ENCODE measurements at regions not wholly inside any gene's neighbourhood (a gene's known extent, or its start where the extent isn't known, plus 50 kb on each side); places are given as distances from the start of the nearest gene placed in this dataset.

GRCh38 chr21:41602531-41602930 is 94.6 kb upstream of the TMPRSS2 start:
- no peaks in the 10 kb centered on the region for H3K36me3 Mint-ChIP-seq (ENCODE audit: insufficient read depth)
- no peak overlapping the region for H3K4me3 Mint-ChIP-seq (ENCODE audit: low read depth)
- no peaks in the 10 kb centered on the region for H3K9me3 Mint-ChIP-seq (ENCODE audit: low read depth)
- no peak for TF ChIP-seq CTCF (IDR thresholded peaks at IDR 0.05; ENCODE audit: unreplicated experiment)
- DNase-seq (ENCODE audit: low spot score, unreplicated experiment): no peak
- H3K4me1 Mint-ChIP-seq (ENCODE audit: low read depth): peaks cover 9% of the 10 kb centered on the region
- H3K27me3 Mint-ChIP-seq: peaks cover 2% of the 10 kb centered on the region
- no peak overlapping the region for H3K27ac Mint-ChIP-seq

GRCh38 chr21:41601573-41602368 is 93.8 kb upstream of the TMPRSS2 start:
- H3K9me3 Mint-ChIP-seq (ENCODE audit: low read depth): no peaks in the 10 kb centered on the region
- peaks cover 9% of the 10 kb centered on the region for H3K4me1 Mint-ChIP-seq (ENCODE audit: low read depth)
- no peak for TF ChIP-seq CTCF (IDR thresholded peaks at IDR 0.05; ENCODE audit: unreplicated experiment)
- DNase-seq (ENCODE audit: low spot score, unreplicated experiment): no peak
- no peaks in the 10 kb centered on the region for H3K36me3 Mint-ChIP-seq (ENCODE audit: insufficient read depth)
- H3K4me3 Mint-ChIP-seq (ENCODE audit: low read depth): no peak overlapping the region
- H3K27me3 Mint-ChIP-seq: peaks cover 2% of the 10 kb centered on the region
- H3K27ac Mint-ChIP-seq: no peak overlapping the region

- no peaks in the 10 kb centered on the region for H3K36me3 Mint-ChIP-seq (ENCODE audit: insufficient read depth)
- peaks cover 13% of the 10 kb centered on the region for H3K4me1 Mint-ChIP-seq (ENCODE audit: low read depth)
- no peak for TF ChIP-seq CTCF (IDR thresholded peaks at IDR 0.05; ENCODE audit: unreplicated experiment)
- no peak for DNase-seq (ENCODE audit: low spot score, unreplicated experiment)
- peaks cover 2% of the 10 kb centered on the region for H3K27me3 Mint-ChIP-seq
- no peak overlapping the region for H3K27ac Mint-ChIP-seq
- H3K4me3 Mint-ChIP-seq (ENCODE audit: low read depth): no peak overlapping the region
- H3K9me3 Mint-ChIP-seq (ENCODE audit: low read depth): no peaks in the 10 kb centered on the region
Observed at GRCh38 chr21:41600961-41601572, 93.1 kb upstream of the TMPRSS2 start.

- no peak for TF ChIP-seq CTCF (IDR thresholded peaks at IDR 0.05; ENCODE audit: unreplicated experiment)
- H3K4me1 Mint-ChIP-seq (ENCODE audit: low read depth): peaks cover 11% of the 10 kb centered on the region
- no peak overlapping the region for H3K4me3 Mint-ChIP-seq (ENCODE audit: low read depth)
- no peak for DNase-seq (ENCODE audit: low spot score, unreplicated experiment)
- no peak overlapping the region for H3K27ac Mint-ChIP-seq
- H3K9me3 Mint-ChIP-seq (ENCODE audit: low read depth): no peaks in the 10 kb centered on the region
- H3K36me3 Mint-ChIP-seq (ENCODE audit: insufficient read depth): no peaks in the 10 kb centered on the region
- no peaks in the 10 kb centered on the region for H3K27me3 Mint-ChIP-seq
Observed at GRCh38 chr21:41600556-41600955, 92.6 kb upstream of the TMPRSS2 start.

- no peaks in the 10 kb centered on the region for H3K9me3 Mint-ChIP-seq (ENCODE audit: low read depth)
- no peak for TF ChIP-seq CTCF (IDR thresholded peaks at IDR 0.05; ENCODE audit: unreplicated experiment)
Observed at GRCh38 chr21:41600116-41600515, 92.2 kb upstream of the TMPRSS2 start.

More at GRCh38 chr21:41600116-41600515, 92.2 kb upstream of the TMPRSS2 start:
- no peak for DNase-seq (ENCODE audit: low spot score, unreplicated experiment)
- no peaks in the 10 kb centered on the region for H3K27me3 Mint-ChIP-seq
- no peak overlapping the region for H3K4me3 Mint-ChIP-seq (ENCODE audit: low read depth)
- H3K4me1 Mint-ChIP-seq (ENCODE audit: low read depth): peaks cover 8% of the 10 kb centered on the region
- H3K27ac Mint-ChIP-seq: no peak overlapping the region
- H3K36me3 Mint-ChIP-seq (ENCODE audit: insufficient read depth): no peaks in the 10 kb centered on the region
